ENCODE measurements at regions not wholly inside any gene's neighbourhood (a gene's known extent, or its start where the extent isn't known, plus 50 kb on each side); places are given as distances from the start of the nearest gene placed in this dataset.

DNA sequence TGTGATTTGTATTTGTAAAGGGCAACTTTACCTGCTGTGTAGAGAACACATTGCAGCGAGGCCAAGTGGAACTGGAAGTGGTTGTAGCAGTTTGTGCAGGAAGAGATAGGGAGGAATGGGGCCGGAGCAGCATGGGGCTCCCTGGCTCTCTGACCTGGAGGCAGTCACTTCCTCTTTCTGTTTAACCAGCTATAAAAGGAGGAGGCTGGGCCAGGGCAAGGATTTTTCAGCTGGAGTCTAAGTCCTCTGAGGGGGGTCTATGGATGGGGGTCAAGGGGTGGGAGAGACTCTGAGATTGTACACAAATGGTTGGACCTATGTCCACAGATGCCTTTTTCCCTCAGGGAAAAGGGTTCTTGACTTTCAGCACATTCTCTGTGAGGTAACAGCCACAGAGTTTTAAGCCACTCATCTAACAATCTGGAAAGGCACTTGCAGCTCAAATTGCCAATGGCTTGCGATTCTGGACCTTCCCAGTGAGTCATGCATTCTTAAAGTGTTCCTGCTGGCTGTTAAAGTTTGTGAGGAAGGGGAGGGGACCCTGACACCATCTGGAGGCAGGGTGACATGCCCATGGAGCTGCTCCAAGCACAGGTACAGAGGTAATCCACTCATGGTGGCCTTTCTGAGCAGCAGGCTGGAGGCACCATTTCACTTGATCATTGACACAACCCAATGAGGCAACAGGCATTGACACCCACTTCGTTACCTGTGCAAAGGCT, 347.0 kb downstream of the CYRIA start:
- TF ChIP-seq, protein P1, sequence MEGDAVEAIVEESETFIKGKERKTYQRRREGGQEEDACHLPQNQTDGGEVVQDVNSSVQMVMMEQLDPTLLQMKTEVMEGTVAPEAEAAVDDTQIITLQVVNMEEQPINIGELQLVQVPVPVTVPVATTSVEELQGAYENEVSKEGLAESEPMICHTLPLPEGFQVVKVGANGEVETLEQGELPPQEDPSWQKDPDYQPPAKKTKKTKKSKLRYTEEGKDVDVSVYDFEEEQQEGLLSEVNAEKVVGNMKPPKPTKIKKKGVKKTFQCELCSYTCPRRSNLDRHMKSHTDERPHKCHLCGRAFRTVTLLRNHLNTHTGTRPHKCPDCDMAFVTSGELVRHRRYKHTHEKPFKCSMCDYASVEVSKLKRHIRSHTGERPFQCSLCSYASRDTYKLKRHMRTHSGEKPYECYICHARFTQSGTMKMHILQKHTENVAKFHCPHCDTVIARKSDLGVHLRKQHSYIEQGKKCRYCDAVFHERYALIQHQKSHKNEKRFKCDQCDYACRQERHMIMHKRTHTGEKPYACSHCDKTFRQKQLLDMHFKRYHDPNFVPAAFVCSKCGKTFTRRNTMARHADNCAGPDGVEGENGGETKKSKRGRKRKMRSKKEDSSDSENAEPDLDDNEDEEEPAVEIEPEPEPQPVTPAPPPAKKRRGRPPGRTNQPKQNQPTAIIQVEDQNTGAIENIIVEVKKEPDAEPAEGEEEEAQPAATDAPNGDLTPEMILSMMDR (IDR thresholded peaks at IDR 0.05; ENCODE audit: control extremely low read depth in 1 of 3, insufficient read depth in 1 of 3, low read depth in 1 of 3, low read length in 3 of 3) = no peak
- TF ChIP-seq KDM1A (IDR thresholded peaks at IDR 0.05; ENCODE audit: borderline replicate concordance, low read length) (no peak), SIN3A (conservative IDR thresholded peaks at IDR 0.05 in 1 of 2, IDR thresholded peaks at IDR 0.05 in 1 of 2; ENCODE audit: low read depth in 1 of 2, low read length in 2 of 2) (no peak), BACH1 (IDR thresholded peaks at IDR 0.05; ENCODE audit: low read length) (no peak), JUN (IDR thresholded peaks at IDR 0.05; ENCODE audit: low read depth, low read length) (no peak), CEBPB (IDR thresholded peaks at IDR 0.05; ENCODE audit: low read depth, low read length) (no peak), TEAD4 (IDR thresholded peaks at IDR 0.05; ENCODE audit: low read depth, low read length) (no peak), POLR2AphosphoS5 (IDR thresholded peaks at IDR 0.05; ENCODE audit: low read depth, low read length) (no peak), TAF1 (IDR thresholded peaks at IDR 0.05; ENCODE audit: low read depth, low read length) (no peak), EP300 (IDR thresholded peaks at IDR 0.05; ENCODE audit: borderline replicate concordance in 1 of 2, low read depth in 2 of 2, low read length in 2 of 2) (no peak), GTF2F1 (IDR thresholded peaks at IDR 0.05; ENCODE audit: borderline replicate concordance, low read depth, low read length) (no peak)
- TF ChIP-seq, protein P2, sequence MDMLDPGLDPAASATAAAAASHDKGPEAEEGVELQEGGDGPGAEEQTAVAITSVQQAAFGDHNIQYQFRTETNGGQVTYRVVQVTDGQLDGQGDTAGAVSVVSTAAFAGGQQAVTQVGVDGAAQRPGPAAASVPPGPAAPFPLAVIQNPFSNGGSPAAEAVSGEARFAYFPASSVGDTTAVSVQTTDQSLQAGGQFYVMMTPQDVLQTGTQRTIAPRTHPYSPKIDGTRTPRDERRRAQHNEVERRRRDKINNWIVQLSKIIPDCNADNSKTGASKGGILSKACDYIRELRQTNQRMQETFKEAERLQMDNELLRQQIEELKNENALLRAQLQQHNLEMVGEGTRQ (IDR thresholded peaks at IDR 0.05; ENCODE audit: low read length) = no peak
- TF ChIP-seq, protein P3, sequence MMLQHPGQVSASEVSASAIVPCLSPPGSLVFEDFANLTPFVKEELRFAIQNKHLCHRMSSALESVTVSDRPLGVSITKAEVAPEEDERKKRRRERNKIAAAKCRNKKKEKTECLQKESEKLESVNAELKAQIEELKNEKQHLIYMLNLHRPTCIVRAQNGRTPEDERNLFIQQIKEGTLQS (IDR thresholded peaks at IDR 0.05; ENCODE audit: insufficient read depth, low read depth, low read length) = no peak

Measured in H1 (cell line).